ENCODE measurements at regions not wholly inside any gene's neighbourhood (a gene's known extent, or its start where the extent isn't known, plus 50 kb on each side); places are given as distances from the start of the nearest gene placed in this dataset.

- no peak for TF ChIP-seq CTCF (IDR thresholded peaks at IDR 0.05; ENCODE audit: unreplicated experiment)
- H3K4me3 Mint-ChIP-seq (ENCODE audit: unreplicated experiment), result no peak overlapping the region
- H3K27ac Mint-ChIP-seq (ENCODE audit: low read depth, unreplicated experiment), result no peak overlapping the region
- H3K9me3 Mint-ChIP-seq (ENCODE audit: unreplicated experiment), result no peaks in the 10 kb centered on the region
- no peak for DNase-seq (ENCODE audit: unreplicated experiment)
- ChIA-PET POLR2A (no interaction called here), CTCF (no interaction called here)
- H3K4me1 Mint-ChIP-seq (ENCODE audit: insufficient read depth, unreplicated experiment), result no peaks in the 10 kb centered on the region
- intact Hi-C loops (cut with micrococcal nuclease), result loop anchor here (10.0 kb wide), 1 partner anchor 105 kb away; no protein-coding TSS in a partner anchor
- no TSS peak for BruUV-seq (replicated peaks)
- no peaks in the 10 kb centered on the region for H3K27me3 Mint-ChIP-seq (ENCODE audit: insufficient read depth, unreplicated experiment)
- no peaks in the 10 kb centered on the region for H3K36me3 Mint-ChIP-seq (ENCODE audit: insufficient read depth, unreplicated experiment)
Measured at GRCh38 chr2:236979664-236980063, 106.0 kb upstream of the COPS8 start.

- Mint-ChIP-seq H3K4me3 (ENCODE audit: unreplicated experiment) (no peak overlapping the region), H3K27me3 (ENCODE audit: insufficient read depth, unreplicated experiment) (no peaks in the 10 kb centered on the region), H3K36me3 (ENCODE audit: insufficient read depth, unreplicated experiment) (no peaks in the 10 kb centered on the region), H3K4me1 (ENCODE audit: insufficient read depth, unreplicated experiment) (no peaks in the 10 kb centered on the region), H3K9me3 (ENCODE audit: unreplicated experiment) (no peaks in the 10 kb centered on the region), H3K27ac (ENCODE audit: low read depth, unreplicated experiment) (no peak overlapping the region)
- ChIA-PET CTCF (no interaction called here), POLR2A (interaction anchor here (0.6 kb wide), 1 partner anchor 12 kb away, joined by 3 read pairs; no protein-coding TSS in a partner anchor)
- TF ChIP-seq CTCF (IDR thresholded peaks at IDR 0.05; ENCODE audit: unreplicated experiment), result no peak
- no peak for DNase-seq (ENCODE audit: unreplicated experiment)
- intact Hi-C loops (cut with micrococcal nuclease), result no loop called here
- BruUV-seq (replicated peaks), result no TSS peak
Measured at GRCh38 chr2:236980961-236981360, 104.7 kb upstream of the COPS8 start.

GRCh38 chr2:236981701-236982485, 103.8 kb upstream of the COPS8 start:
- Mint-ChIP-seq H3K27ac (ENCODE audit: low read depth, unreplicated experiment) (no peak overlapping the region), H3K36me3 (ENCODE audit: insufficient read depth, unreplicated experiment) (no peaks in the 10 kb centered on the region), H3K4me3 (ENCODE audit: unreplicated experiment) (no peak overlapping the region), H3K9me3 (ENCODE audit: unreplicated experiment) (no peaks in the 10 kb centered on the region), H3K27me3 (ENCODE audit: insufficient read depth, unreplicated experiment) (no peaks in the 10 kb centered on the region), H3K4me1 (ENCODE audit: insufficient read depth, unreplicated experiment) (no peaks in the 10 kb centered on the region)
- no peak for TF ChIP-seq CTCF (IDR thresholded peaks at IDR 0.05; ENCODE audit: unreplicated experiment)
- intact Hi-C loops (cut with micrococcal nuclease), result no loop called here
- ChIA-PET CTCF (interaction anchor here (0.5 to 0.7 kb wide), 2 partner anchors 16 to 508 kb away, joined by 3 to 4 read pairs; no protein-coding TSS in a partner anchor), POLR2A (no interaction called here)
- no peak for DNase-seq (ENCODE audit: unreplicated experiment)
- BruUV-seq (replicated peaks), result no TSS peak

- Mint-ChIP-seq H3K27ac (ENCODE audit: low read depth, unreplicated experiment) (no peak overlapping the region), H3K4me1 (ENCODE audit: insufficient read depth, unreplicated experiment) (no peaks in the 10 kb centered on the region), H3K9me3 (ENCODE audit: unreplicated experiment) (no peaks in the 10 kb centered on the region), H3K4me3 (ENCODE audit: unreplicated experiment) (no peak overlapping the region), H3K36me3 (ENCODE audit: insufficient read depth, unreplicated experiment) (no peaks in the 10 kb centered on the region), H3K27me3 (ENCODE audit: insufficient read depth, unreplicated experiment) (no peaks in the 10 kb centered on the region)
- DNase-seq (ENCODE audit: unreplicated experiment), result no peak
- POLR2A ChIA-PET, result no interaction called here
- CTCF ChIA-PET, result interaction anchor here (0.5 to 1.2 kb wide), 4 partner anchors 15 to 507 kb away, joined by 3 to 4 read pairs (median 3); no protein-coding TSS in a partner anchor
- no peak for TF ChIP-seq CTCF (IDR thresholded peaks at IDR 0.05; ENCODE audit: unreplicated experiment)
- intact Hi-C loops (cut with micrococcal nuclease), result no loop called here
- BruUV-seq (replicated peaks), result no TSS peak
Measured at GRCh38 chr2:236982693-236983455, 102.8 kb upstream of the COPS8 start.

Measured in MCF 10A (cell line).